BE2C (cell line): ENCODE measurements at regions not wholly inside any gene's neighbourhood (a gene's known extent, or its start where the extent isn't known, plus 50 kb on each side); places are given as distances from the start of the nearest gene placed in this dataset.

Experiments
- DNase-seq: peaks from one replicate; pipeline ENCODE4 v3.0.0-alpha.2; 2020
- H3K27me3 ChIP-seq: fragments of 250-450 bp; sonication (Bioruptor Pico); 2 replicates; pipeline ENCODE4 v1.5.1; 2020; ENCODE audit warnings: mild to moderate bottlenecking
- H3K36me3 ChIP-seq: fragments of 250-450 bp; sonication (Bioruptor Pico); 2 replicates; pipeline ENCODE4 v1.5.1; 2020; ENCODE audit warnings: mild to moderate bottlenecking
- H3K4me1 ChIP-seq: fragments of 250-450 bp; sonication (Bioruptor Pico); 2 replicates; pipeline ENCODE4 v1.5.1; 2020
- H3K4me3 ChIP-seq: 2 replicates; pipeline ENCODE4 v1.5.1; 2011; ENCODE audit warnings: low read depth, low read length
- H3K9me3 ChIP-seq: fragments of 250-450 bp; sonication (Bioruptor Pico); 2 replicates; pipeline ENCODE4 v1.5.1; 2020
- CTCF ChIP-seq: IDR thresholded peaks from 2 replicates; pipeline ENCODE4 v1.5.1; 2012; ENCODE audit warnings: mild to moderate bottlenecking, low read depth, low read length

DNA sequence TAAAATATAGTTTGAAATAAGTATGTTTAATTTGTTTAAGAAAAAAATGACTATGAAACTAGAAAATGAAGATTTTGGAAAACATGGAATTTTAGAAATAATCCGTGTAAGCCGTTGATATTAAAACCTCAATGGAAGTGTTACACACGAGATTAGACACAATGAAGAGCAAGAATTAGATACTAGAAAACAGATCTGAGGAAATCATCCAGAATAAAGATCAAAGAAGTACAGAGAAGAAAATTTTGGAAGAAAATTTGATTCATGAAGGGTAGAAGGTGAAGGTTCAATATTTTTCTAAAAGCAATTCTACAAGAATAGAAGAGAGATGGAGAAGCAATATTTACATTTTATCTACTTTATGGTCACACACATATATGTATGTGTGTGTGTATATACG lies 52.5 kb upstream of the SATB1 start:
- TF ChIP-seq CTCF, result no peak
- no peak overlapping the region for H3K4me3 ChIP-seq

More for the DNA sequence above, 52.5 kb upstream of the SATB1 start:
- no peaks in the 10 kb centered on the region for H3K9me3 ChIP-seq
- H3K36me3 ChIP-seq, result no peaks in the 10 kb centered on the region
- no peaks in the 10 kb centered on the region for H3K4me1 ChIP-seq
- H3K27me3 ChIP-seq, result no peaks in the 10 kb centered on the region
- DNase-seq, result no peak
